Neural cell (in vitro differentiated cells): ENCODE measurements at regions not wholly inside any gene's neighbourhood (a gene's known extent, or its start where the extent isn't known, plus 50 kb on each side); places are given as distances from the start of the nearest gene placed in this dataset.

ENCODE experiments used
- H2AFZ ChIP-seq: fragments of 200-600, 300-800 bp; sonication (generic), shearing (Covaris generic); 2 replicates; pipeline ENCODE4 v1.6.0; 2014; ENCODE audit warnings: low read depth, mild to moderate bottlenecking, antibody characterized with exemption, low read length, moderate library complexity
- H3F3A ChIP-seq: fragments of 200-600 bp; shearing (Covaris generic); 2 replicates; pipeline ENCODE4 v1.6.1; 2016; ENCODE audit warnings: mild to moderate bottlenecking, moderate library complexity, mixed read lengths, antibody characterized with exemption, low read length; ENCODE audit not compliant: insufficient read depth, poor library complexity, severe bottlenecking
- H3K27ac ChIP-seq: fragments of 200-600, 300-800 bp; sonication (generic), shearing (Covaris generic); 2 replicates; pipeline ENCODE4 v1.5.1; 2014; ENCODE audit warnings: mild to moderate bottlenecking, low read length, moderate library complexity
- H3K27me3 ChIP-seq: fragments of 300-800, 200-600 bp; sonication (generic), shearing (Covaris generic); 2 replicates; pipeline ENCODE4 v1.6.0; 2014; ENCODE audit warnings: mild to moderate bottlenecking, low read depth, low read length, moderate library complexity; ENCODE audit not compliant: insufficient read depth
- H3K36me3 ChIP-seq: fragments of 300-800, 200-600 bp; sonication (generic), shearing (Covaris generic); 2 replicates; pipeline ENCODE4 v1.5.1; 2014; ENCODE audit warnings: mild to moderate bottlenecking, antibody characterized with exemption, low read length, moderate library complexity; ENCODE audit not compliant: insufficient read depth
- H3K4me2 ChIP-seq: fragments of 300-800, 200-600 bp; sonication (generic), shearing (Covaris generic); 2 replicates; pipeline ENCODE4 v1.6.0; 2014; ENCODE audit warnings: mild to moderate bottlenecking, low read length
- H3K4me3 ChIP-seq: fragments of 300-800, 200-600 bp; sonication (generic), shearing (Covaris generic); 2 replicates; pipeline ENCODE4 v1.5.1; 2014; ENCODE audit warnings: mild to moderate bottlenecking, low read length, moderate library complexity
- H3K79me2 ChIP-seq: fragments of 200-600 bp; shearing (Covaris generic); replicated peaks from 2 replicates; pipeline ENCODE4 v1.6.0; 2014; ENCODE audit warnings: mild to moderate bottlenecking, low read length, moderate library complexity; ENCODE audit not compliant: insufficient read depth
- H3K9ac ChIP-seq: fragments of 300-800, 200-600 bp; sonication (generic), shearing (Covaris generic); 2 replicates; pipeline ENCODE4 v1.6.1; 2016; ENCODE audit warnings: mild to moderate bottlenecking, low read length, mixed read lengths
- H3K9me2 ChIP-seq: fragments of 200-600 bp; shearing (Covaris generic); 2 replicates; pipeline ENCODE4 v1.6.1; 2016; ENCODE audit warnings: mild to moderate bottlenecking, low read length, mixed read lengths; ENCODE audit not compliant: insufficient read depth
- H3K9me3 ChIP-seq: fragments of 200-600, 300-800 bp; sonication (generic), shearing (Covaris generic); 2 replicates; pipeline ENCODE4 v1.6.1; 2016; ENCODE audit warnings: mild to moderate bottlenecking, mixed run types, low read length, moderate library complexity, mixed read lengths
- H4K20me1 ChIP-seq: fragments of 200-600 bp; shearing (Covaris generic); 2 replicates; pipeline ENCODE4 v1.6.1; 2016; ENCODE audit warnings: mild to moderate bottlenecking, mixed run types; ENCODE audit not compliant: insufficient read depth
- CTCF ChIP-seq: fragments of 450-650 bp; IDR thresholded peaks from 2 replicates; pipeline ENCODE4 v1.5.1; 2014; ENCODE audit warnings: antibody characterized with exemption, mild to moderate bottlenecking, moderate library complexity; ENCODE audit not compliant: poor library complexity, severe bottlenecking
- EP300 ChIP-seq: fragments of 450-650 bp; conservative IDR thresholded peaks from 2 replicates; pipeline ENCODE4 v1.6.1; 2014; ENCODE audit warnings: antibody characterized with exemption, mild to moderate bottlenecking, moderate library complexity; ENCODE audit not compliant: poor library complexity, severe bottlenecking
- EZH2 ChIP-seq: fragments of 200-600, 300-800 bp; shearing (Covaris generic), sonication (generic); IDR thresholded peaks from 2 replicates; pipeline ENCODE4 v1.6.1; 2014; ENCODE audit warnings: antibody characterized with exemption, low read length, borderline replicate concordance, mild to moderate bottlenecking; ENCODE audit not compliant: insufficient read depth, poor library complexity, severe bottlenecking
- MXI1 ChIP-seq: fragments of 450-650 bp; conservative IDR thresholded peaks from 2 replicates; pipeline ENCODE4 v1.6.1; 2014; ENCODE audit warnings: antibody characterized with exemption, mild to moderate bottlenecking; ENCODE audit not compliant: poor library complexity, severe bottlenecking
- POLR2AphosphoS5 ChIP-seq: IDR thresholded peaks from 2 replicates; pipeline ENCODE4 v1.6.1; 2012
- RAD21 ChIP-seq: fragments of 450-650 bp; conservative IDR thresholded peaks from 2 replicates; pipeline ENCODE4 v1.6.1; 2014; ENCODE audit warnings: antibody characterized with exemption, mild to moderate bottlenecking, moderate library complexity
- REST ChIP-seq: IDR thresholded peaks from 2 replicates; pipeline ENCODE4 v1.6.1; 2012; ENCODE audit warnings: borderline replicate concordance
- SMC3 ChIP-seq: fragments of 450-650 bp; conservative IDR thresholded peaks from 2 replicates; pipeline ENCODE4 v1.6.1; 2014; ENCODE audit warnings: antibody characterized with exemption, mild to moderate bottlenecking, moderate library complexity; ENCODE audit not compliant: poor library complexity
- TAF1 ChIP-seq: IDR thresholded peaks from 2 replicates; pipeline ENCODE4 v1.6.1; 2012; ENCODE audit warnings: low read depth

- Histone ChIP-seq H4K20me1 (no peaks in the 10 kb centered on the region), H3K9ac (no peak overlapping the region), H3K79me2 (no peaks in the 10 kb centered on the region), H3K4me2 (no peak overlapping the region), H2AFZ (no peak overlapping the region), H3K27me3 (no peaks in the 10 kb centered on the region), H3K27ac (no peak overlapping the region), H3K4me3 (no peak overlapping the region), H3K9me2 (no peaks in the 10 kb centered on the region), H3F3A (no peaks in the 10 kb centered on the region), H3K9me3 (no peaks in the 10 kb centered on the region), H3K36me3 (no peaks in the 10 kb centered on the region)
- TF ChIP-seq MXI1 = no peak
- no peak for TF ChIP-seq REST
- no peak for TF ChIP-seq TAF1
- TF ChIP-seq RAD21 = no peak
- no peak for TF ChIP-seq POLR2AphosphoS5
- TF ChIP-seq EP300 = no peak
- TF ChIP-seq EZH2 = no peak
- TF ChIP-seq CTCF = no peak
- TF ChIP-seq SMC3 = no peak
Observed at GRCh38 chr5:21159510-21160059, 1171.6 kb upstream of the CDH18 start.

GRCh38 chr5:21154526-21154925, 1166.5 kb upstream of the CDH18 start:
- Histone ChIP-seq H4K20me1 (no peaks in the 10 kb centered on the region), H3K36me3 (no peaks in the 10 kb centered on the region), H3K9me3 (no peaks in the 10 kb centered on the region), H3K9me2 (no peaks in the 10 kb centered on the region), H3K27me3 (no peaks in the 10 kb centered on the region), H3K4me2 (no peak overlapping the region), H3F3A (no peaks in the 10 kb centered on the region), H3K79me2 (no peaks in the 10 kb centered on the region), H3K27ac (no peak overlapping the region), H3K9ac (no peak overlapping the region), H2AFZ (no peak overlapping the region), H3K4me3 (no peak overlapping the region)
- TF ChIP-seq REST (no peak), MXI1 (no peak), EP300 (no peak), TAF1 (no peak), POLR2AphosphoS5 (no peak), EZH2 (no peak), SMC3 (no peak), CTCF (no peak), RAD21 (no peak)
